Kasumi-1 (cell line): ENCODE measurements at regions not wholly inside any gene's neighbourhood (a gene's known extent, or its start where the extent isn't known, plus 50 kb on each side); places are given as distances from the start of the nearest gene placed in this dataset.

Source experiments
- DNase-seq, 2 experiments: peaks; one replicate each; lab custom pipeline; 2025; lab: John Stamatoyannopoulos, UW

DNA sequence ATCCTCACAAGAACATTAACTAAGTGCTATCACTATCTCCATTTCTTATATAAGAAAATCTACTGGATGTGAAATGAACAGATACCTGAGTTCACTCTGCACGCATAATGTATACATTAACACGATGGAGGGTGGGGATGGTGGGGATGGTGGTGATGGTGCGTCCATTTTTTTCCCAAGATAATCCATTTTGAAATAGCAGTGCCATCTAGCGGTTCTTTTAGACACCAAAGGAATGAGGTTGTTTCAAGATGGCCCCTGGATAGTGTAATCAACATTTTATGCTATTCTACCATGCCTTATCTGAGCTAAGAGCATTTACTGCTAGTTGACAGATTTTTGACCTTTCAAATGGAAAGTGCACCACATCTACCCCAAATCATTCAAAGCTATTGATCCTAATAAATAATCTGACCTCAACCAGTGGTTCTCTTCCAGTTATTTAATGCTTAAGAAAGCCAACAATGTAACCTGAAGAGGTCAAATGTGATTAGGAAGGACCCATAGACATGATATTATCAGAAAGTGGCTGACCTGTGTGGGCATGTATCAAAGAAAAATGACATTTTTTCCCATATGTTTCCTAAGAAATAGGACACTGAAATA lies 714.7 kb upstream of the TENM4 start:
- DNase-seq, result peak; percentile 25 to 38

DNA sequence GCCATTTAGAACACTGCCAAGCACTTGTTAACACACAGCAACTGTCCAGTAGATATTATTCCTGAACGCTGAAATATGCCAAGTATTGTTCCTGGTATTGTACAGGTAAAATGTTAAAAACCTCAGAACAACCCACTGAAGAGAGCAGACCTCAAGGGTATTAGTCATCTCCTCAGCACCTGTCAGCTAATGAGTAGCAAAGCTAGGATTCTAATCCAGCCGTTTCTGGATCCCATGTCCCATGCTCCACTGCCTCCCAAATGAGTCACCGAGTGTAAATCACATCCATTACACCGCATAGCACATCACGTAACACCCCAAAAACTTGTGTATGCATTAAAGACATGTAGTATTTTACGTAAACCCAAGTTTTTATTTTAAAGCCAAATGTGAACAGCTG lies 705.4 kb upstream of the TENM4 start:
- no peak for DNase-seq

DNA sequence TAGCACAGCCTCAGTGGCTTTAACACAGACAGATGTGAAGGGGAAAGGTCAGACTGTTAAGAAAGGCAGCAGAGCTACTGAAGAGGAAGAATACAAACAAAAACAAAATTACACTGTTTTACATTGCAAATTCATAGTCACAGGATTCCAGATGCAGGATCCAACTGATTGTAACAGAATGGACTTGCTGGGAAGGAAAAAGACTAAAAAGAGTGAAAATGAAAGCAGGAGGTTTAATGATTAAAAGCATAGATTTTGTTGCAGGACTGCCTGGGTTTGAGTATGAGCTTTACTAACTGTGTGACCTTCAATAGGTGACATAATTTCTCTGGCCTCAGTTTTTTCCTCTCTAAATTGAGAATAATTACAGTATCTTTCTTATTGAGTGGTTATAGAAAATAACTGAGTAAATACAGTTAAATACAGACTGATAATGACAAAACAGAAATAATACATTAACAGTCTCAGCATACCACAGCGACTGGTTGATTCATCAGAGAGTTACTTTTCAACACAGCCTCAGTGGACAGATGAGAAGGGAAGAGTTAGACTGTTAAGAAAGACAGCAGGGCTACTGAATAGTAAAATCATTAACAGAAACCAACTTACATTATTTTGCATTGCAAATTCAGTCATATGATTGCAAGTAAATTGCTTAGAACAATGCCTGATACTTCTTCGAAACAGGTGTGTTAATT lies 704.2 kb upstream of the TENM4 start:
- no peak for DNase-seq

DNA sequence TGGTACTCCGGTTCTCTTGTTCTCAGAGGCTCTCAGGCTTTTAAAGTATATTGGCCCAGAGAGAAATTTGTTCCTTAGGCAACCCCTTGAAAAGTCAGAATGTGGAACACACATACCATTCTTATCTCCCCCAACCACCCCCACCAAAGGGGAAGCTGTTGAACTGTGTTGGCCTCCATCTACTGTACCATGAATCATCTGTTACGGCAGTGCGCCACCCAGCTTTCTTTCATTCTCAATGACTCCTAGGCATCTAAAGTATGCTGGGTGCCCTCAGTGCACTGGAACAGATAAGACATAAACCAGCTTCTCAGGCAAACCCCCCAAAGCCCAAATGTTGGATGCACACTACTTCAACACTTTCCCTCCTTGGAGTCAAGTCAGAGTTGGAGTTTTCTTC lies 696.2 kb upstream of the TENM4 start:
- DNase-seq, result no peak

DNA sequence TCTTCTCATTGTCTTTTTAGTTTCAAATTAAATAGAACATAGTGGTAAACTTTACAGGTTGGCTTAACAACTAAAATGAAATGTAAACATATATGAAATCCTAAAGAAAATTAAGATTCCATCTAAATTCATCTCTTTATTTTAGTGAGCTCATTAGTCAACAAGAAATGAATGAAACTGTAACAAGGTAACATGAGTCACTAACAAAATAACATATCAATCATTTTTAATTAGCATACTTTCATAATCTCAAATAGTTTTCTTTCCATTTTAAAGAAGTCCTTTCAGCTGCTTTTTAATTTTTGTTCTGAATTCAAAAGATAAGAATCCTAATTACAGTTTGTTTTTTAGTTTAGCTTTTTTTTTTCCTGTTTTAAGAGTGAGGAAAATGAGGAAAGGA lies 688.6 kb upstream of the TENM4 start:
- no peak for DNase-seq

DNA sequence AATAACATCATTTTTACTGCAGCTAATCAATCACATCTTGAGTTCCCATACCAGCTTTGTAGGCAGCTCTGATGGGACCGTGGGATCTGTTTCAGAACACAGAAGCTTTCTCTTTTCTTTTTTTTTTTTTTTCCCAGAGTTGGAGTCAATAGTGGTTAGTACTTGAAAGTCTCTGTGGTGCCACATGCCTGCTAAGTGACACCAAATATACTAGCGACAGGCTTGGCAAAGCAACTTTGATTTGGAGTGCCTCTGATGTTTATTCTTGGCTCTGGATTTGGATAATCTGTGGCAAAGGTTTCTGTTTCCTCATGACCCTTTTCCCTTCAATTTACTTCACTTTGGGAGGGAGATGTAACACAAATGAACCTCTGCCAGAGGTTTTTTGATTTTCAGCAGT lies 681.4 kb upstream of the TENM4 start:
- no peak for DNase-seq

DNA sequence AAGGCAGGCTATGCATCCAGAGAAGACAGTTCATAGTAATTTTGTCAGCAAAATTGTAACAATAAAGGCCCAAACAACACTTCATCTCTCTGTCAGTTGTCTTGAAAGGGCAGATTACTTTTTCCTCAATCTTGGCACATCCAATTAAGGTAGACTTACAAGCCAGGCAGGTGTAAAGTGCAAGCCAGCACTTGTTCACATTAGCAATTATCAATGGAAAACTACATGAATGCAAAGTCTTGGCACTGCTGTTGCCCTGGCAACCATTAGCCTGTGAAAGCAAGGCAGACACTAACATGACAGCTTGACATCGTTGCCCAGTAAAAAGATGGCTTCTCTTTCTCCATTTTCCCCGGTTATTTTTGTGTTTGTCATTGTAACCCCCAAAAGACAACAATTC lies 677.2 kb upstream of the TENM4 start:
- no peak for DNase-seq

DNA sequence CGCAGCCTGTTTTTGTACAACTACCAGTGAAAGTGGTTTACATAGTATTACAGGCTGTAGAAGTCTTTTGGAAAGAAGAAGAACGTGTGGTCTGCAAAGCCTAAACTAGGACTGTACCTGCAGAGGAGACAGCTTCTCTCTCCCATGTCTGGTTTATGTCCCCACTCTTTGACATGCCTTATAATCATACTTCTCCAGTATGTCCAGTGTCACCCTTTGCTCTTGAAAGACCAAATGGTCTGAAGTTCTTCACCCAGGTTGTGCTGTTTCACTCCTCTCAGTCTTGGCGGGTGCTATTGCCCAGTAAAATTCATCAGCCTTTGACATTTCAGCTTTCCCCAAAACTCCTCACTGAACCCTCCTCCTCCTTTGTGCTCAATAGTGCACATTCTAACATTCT lies 676.0 kb upstream of the TENM4 start:
- DNase-seq, result no peak

DNA sequence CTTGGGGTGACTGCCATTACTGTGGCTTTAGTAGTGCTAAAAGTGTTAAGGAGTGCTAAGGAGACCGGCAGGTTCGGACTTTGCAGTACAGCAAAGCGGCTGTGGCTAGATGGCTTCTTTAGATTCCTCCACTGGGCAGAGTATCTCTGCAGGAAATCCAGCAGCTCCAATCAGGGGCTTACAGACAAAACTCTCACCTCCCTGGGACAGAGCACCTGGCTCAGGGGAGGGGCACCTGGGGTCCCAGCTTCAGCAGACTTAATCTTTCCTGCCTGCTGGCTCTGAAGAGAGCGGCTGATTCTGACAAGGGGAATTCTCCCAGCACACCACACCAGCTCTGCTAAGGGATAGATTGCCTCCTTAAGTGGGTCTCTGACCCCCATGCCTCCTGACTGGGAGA lies 668.8 kb upstream of the TENM4 start:
- no peak for DNase-seq

DNA sequence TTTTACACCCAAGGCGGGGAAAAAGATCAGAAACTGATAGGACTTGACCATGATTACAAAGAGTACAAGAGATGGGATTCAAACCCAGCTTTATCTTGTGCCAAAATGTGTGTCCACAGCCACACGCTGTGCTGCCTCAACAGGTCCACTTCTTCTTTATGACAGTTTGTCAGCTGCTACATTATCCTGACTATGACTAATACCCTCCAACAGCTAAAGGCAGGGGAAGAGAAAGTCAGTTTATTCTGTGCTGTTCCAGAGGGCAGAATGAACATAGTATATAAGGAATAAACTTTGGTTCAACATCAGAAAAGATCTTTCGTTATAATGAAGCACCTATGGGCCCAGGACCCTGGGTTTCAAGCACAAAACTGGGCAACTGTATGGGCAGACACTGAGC lies 668.2 kb upstream of the TENM4 start:
- DNase-seq, result no peak

DNA sequence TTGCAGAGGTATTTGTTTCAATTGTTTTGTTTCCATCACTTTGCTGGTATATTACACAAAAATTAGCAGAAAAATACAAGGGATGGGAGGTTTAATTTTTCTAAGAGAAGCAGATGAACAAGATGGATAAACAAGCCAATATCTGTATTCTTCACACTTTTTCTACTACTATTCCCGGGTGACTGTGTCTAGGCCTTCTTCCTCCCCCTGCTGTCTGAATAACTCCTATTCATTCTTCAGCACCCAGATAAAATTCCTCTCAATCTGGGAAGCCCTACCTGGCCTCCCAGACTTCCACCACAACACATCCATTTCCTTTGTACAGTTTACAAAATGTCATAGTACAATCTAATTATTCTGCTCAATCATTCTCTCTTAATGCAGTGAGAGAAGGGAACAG lies 666.6 kb upstream of the TENM4 start:
- DNase-seq, result no peak

DNA sequence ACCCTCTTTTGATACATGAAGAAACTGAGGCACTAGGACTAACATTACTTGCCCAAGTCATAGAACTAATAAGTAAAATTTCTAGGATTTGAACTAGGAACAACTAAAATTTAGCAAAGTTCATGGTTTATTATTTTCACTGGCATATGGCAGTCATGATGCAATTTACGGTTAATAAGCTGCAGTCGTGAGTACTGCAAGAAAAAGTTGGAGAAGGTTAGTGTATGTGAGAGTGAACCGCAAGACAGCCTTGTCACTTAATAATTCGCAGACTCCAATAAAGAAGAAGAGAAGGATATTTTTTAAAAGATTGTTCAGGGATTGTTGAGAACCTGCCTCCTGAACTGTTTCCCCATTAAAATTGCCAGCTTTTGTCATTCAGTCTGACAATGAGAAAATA lies 663.4 kb upstream of the TENM4 start:
- no peak for DNase-seq

DNA sequence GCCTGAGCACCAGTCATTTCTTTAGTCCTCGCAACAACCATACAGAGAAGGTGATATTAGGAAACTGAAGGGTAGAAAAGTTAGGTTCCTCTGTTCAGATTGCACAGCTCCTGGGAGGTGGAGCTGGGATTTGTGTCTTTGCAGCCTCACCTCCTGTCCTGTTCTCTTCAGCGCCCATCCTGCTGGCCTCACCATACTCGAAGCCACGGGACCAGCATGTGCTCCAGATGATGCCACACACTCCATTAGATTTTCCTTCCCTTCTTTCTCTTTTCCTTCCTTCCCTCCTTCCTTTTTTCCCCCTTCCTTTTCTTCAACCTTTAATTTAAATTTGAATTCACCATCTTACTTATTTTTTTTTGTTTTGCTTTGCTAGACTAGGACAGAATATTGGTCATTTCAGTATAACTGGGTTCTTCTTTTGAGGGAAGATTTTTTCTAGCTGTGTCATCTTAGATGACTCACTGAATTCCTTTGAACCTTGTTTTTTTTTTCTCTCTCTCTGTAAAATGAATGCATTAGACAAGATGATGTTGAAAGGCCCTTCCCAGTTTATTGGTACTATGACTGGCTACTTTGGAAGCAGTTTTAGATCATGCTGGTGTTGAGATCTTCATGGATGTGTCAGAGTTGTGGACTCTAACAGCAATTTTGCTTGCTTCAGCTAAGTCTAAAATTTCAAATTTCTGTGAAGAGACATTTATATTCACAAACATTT lies 662.5 kb upstream of the TENM4 start:
- DNase-seq, result no peak

DNA sequence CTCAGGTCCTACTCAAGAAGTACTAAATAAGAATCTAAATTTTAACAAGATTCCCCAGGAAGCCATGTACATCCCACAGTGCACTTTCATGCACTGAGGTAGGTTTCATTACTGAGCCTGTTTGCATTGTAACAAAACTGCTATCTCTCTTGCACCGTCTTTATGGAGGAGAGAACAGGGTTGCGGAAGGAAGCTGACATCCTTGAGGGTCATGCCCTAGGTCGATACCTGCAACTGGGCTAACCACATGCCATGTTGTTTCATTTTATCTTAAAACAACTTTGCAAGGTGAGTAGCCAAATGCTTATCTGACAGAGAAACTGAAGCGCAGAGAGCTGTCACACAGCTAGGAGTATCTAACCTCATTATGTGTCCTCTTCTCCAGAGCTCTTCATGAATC lies 656.3 kb upstream of the TENM4 start:
- DNase-seq, result no peak

DNA sequence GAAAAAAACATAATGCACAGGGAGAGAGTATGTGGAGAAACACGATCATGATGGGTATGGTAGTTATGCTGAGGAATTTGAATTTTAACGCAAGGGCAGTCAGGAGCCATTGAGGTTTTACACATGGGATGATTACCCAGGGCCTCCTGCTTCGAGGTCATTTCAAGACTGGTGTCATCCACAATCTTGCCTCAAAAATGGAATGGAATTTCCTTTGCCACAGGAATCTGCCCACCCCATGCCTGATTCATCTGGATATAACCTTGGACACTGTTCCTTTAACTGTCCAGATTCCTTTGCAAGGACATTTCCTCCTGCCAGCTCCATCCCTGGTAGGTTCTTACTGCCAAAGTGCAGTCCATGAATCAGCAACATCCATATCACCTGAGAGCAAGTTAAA lies 655.9 kb upstream of the TENM4 start:
- DNase-seq, result no peak

DNA sequence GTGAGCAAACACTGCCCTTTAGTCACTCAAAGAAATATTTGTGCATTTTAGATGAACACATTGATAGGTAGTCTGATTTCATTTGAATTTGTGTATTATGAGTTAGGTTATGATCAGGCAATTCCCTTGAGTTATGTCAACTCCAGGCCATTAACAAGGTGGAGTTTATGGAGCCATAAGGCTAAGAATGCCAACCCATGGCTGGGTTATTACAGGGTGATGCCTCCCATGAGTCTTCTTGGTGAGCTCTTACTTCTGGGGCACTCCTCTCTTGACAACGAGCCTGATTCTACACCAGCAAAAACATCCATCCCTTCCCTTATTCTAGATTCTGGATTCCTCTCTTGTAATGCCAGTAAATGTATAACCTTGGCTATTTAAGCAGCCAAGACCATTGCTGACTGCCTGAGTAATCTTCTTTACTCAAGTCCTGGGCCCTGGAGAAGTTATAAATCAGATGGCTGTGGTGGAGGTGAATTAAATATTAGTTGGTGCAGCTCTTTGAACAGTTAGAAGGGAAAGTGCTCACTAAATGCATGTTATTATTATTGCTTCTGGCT lies 645.7 kb upstream of the TENM4 start:
- DNase-seq, result no peak

DNA sequence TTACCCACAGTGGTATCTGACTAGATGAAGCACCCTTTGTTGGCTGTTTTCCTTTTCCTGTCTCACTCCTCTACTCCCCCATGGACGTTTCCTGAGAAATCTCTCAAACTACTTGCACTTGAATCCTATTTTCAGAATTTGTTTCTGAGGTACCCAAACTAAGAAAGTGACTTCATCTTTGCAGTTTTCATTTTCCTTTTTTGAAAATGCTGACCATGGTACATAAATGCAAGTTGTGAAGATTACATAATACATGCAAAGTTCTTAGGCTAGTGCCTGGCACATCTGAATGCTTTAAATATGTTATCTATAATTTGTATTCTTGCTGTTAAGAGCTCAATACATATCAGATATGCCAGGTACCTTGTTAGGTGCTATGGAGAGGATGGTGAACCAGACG lies 644.7 kb upstream of the TENM4 start:
- DNase-seq, result no peak

DNA sequence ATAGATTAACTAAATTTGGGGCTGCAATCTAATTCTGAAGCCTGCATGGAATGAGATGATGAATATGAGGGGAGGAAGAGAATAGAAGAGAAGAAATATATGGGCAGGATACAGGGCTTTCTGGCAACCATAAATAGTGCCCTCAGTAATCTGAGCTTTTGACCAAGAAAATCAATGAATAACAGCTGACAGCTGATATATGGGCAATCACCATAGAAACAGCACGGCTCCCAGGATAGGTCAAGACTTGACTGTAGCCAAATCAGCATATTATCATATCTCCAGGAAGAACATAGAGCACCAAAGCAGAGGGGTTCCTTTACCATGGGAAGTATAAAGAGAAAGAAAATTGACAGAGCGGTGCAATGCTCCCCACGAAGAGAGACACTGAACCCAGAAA lies 643.8 kb upstream of the TENM4 start:
- no peak for DNase-seq

DNA sequence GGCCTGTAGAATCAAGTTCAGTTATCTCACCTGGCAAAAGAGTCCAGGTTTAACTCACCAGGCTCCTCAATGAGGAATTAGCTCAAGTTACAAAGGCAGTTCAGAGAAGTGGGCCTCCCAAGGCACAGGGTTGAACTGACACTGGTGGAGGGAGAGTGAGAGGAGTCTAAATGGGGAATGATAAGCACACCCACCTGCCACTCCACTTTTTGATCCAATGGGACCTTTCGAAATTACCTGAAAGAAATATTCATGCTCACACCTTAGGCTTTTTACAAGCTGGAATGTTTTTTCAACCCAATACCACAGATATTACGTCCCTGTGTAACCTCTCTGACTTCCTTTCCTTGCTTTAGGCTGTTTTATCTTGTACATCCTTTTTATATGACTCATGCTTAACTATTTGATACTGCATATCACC lies 642.7 kb upstream of the TENM4 start:
- DNase-seq, result no peak

DNA sequence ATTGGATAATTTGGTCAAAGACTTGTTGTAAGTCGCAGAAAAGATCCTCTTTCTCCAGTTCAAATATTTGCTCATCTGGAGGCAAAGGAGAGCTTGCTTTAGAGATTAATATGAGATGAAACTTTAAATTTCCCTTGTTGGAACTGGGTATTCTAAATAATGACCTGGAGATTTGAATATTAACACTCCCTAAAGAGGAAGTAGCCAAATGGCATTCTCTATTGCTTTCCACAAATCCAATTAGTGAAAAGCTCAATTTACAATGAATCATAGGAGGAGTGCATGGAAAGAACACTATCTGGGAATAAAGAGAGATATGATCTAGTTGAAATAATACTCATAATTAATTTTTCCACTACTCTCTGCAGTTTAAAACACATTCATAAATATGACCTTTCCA lies 641.6 kb upstream of the TENM4 start:
- no peak for DNase-seq

DNA sequence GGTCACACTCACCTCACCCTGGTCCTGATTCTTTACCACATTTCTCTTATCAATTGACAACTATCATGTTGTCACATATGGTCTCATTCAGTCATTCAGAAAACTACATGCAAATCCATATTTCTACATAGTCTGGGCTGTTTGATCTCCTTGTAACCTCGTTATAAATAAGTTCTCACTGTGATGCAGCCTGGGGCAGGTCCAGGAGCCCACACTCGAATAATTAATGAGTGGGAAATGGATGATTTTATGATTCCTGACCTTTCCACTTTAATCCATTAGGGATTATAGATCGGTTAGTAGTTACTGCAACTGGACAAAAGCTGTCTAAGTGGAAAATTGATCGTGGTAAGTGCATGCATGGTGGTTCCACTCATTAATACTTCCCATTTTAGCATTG lies 636.3 kb upstream of the TENM4 start:
- DNase-seq, result no peak

DNA sequence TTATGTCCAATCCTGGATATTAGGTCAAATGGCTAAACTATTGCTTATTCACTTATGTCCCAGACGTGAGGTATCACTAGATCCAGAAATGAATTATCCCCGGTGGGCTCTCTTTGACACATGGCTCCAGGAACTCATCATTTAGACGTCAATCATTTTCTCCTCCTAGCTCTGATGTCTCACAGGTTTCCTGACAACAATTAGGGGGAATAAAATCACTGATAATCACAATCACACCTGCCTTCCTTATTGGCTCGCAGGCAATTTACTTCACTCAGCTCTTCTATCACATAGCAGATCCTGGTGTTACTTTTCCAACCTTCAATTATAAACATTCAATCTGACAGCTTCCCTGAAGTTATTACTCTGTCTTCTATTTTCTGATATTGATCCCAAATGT lies 634.0 kb upstream of the TENM4 start:
- no peak for DNase-seq

DNA sequence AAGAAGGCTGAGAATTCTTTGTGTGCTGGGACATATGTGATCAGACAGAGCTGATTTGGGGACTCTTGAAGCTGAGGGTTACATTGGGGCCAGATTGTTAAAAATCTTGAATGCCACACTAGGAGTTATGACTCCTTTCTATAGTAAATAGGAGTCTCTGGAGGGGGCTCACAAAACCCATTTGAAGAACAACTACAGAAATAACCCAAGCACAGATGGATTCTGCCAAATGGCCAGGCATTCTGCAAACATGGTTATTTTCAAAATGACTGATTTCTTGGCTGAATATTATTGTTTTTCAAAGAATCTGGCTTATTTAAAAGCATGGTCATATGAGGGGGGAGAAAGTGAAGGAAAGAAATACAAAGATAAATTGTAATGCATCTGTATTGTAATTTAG lies 625.5 kb upstream of the TENM4 start:
- no peak for DNase-seq
